SIG-M5 treated with dmso at 0.1 percent for 504 hours (cell line): ENCODE measurements at regions not wholly inside any gene's neighbourhood (a gene's known extent, or its start where the extent isn't known, plus 50 kb on each side); places are given as distances from the start of the nearest gene placed in this dataset.

ENCODE experiments used
- DNase-seq: peaks from one replicate; lab custom pipeline; 2025; ENCODE audit not compliant: unreplicated experiment; lab: John Stamatoyannopoulos, UW

- no peak for DNase-seq
Measured at GRCh38 chr15:89400116-89400781, 65.6 kb upstream of the POLG start.

- DNase-seq = no peak
Measured at GRCh38 chr15:89399238-89400115, 64.9 kb upstream of the POLG start.

GRCh38 chr15:89398896-89399237 is 64.2 kb upstream of the POLG start:
- DNase-seq = no peak

- no peak for DNase-seq
Measured at GRCh38 chr15:89397653-89398023, 63.0 kb upstream of the POLG start.

- DNase-seq = no peak
Measured at GRCh38 chr15:89396723-89397652, 62.4 kb upstream of the POLG start.

GRCh38 chr15:89395996-89396395 is 61.4 kb upstream of the POLG start:
- DNase-seq = peak; percentile 95

- DNase-seq = peak; percentile 76
Measured at GRCh38 chr15:89395461-89395871, 60.8 kb upstream of the POLG start.

GRCh38 chr15:89395031-89395430 is 60.4 kb upstream of the POLG start:
- no peak for DNase-seq

- peak; percentile 49 for DNase-seq
Measured at GRCh38 chr15:89393056-89393455, 58.4 kb upstream of the POLG start.

- no peak for DNase-seq
Measured at GRCh38 chr15:89391685-89392257, 57.1 kb upstream of the POLG start.

- DNase-seq = no peak
Measured at GRCh38 chr15:89389841-89390603, 55.4 kb upstream of the POLG start.

GRCh38 chr15:89387140-89387903 is 52.7 kb upstream of the POLG start:
- DNase-seq = no peak

- DNase-seq = peak; percentile 48
Measured at GRCh38 chr15:89385596-89386331, 51.1 kb upstream of the POLG start.
